Nucleus accumbens (tissue), 56 donors: ENCODE measurements at regions not wholly inside any gene's neighbourhood (a gene's known extent, or its start where the extent isn't known, plus 50 kb on each side); places are given as distances from the start of the nearest gene placed in this dataset.

Experiments used
- DNase-seq, 56 donors: peaks; one replicate each; lab custom pipeline; 2025; lab: John Stamatoyannopoulos, UW

GRCh38 chr5:42908086-42908485, 96.4 kb upstream of the SELENOP start:
- no peak for DNase-seq

GRCh38 chr5:42905827-42906226, 94.1 kb upstream of the SELENOP start:
- DNase-seq: no peak

DNA sequence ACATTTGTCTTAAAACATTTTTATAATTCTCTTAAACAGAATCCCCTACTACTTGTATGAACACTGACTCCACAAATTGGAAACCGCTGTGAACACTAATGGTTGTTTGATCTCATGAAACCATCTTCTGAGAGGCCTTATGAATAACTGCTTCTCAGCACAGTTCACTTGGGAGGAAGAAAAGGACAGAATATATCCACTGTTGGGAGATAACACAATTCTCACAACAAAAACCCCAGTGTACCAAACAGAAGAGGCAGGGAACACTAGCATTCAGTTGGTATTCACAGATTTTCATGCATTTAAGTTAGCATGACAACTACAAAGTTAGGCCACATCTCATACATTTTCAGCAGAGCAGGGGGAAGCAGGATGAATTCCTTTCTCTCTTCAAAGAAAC, 89.0 kb upstream of the SELENOP start:
- DNase-seq: no peak

GRCh38 chr5:42898760-42899159, 87.1 kb upstream of the SELENOP start:
- DNase-seq: no peak

- no peak for DNase-seq
Measured at GRCh38 chr5:42896523-42896922, 84.8 kb upstream of the SELENOP start.

DNA sequence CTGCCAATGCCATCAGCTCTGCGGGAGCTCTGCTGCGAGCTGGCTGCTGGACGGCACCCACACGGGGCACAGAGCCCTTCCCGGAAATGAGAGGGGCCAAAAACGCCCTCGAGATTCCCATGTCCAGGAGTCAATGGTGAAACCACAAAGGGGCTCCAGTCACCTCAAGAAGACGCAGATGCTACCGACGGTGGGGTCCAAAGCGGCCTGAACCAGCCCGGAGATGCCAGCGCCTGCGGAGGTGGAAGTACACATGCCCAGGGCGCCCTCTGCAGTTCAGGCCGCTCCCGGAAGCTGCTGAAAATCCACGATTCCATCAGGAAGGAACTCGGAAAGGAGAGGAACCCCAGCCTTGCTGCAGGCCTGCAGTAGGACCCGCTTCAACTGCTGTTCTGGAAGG, 82.4 kb upstream of the SELENOP start:
- peak in 3 of 56 donors; percentile 14 to 35 (median 20) for DNase-seq

- peak in 50 of 56 donors; percentile 2 to 91 (median 55) for DNase-seq
Measured at GRCh38 chr5:42889311-42889933, 77.7 kb upstream of the SELENOP start.

GRCh38 chr5:42888771-42889170, 77.1 kb upstream of the SELENOP start:
- no peak for DNase-seq

GRCh38 chr5:42887575-42887974, 75.9 kb upstream of the SELENOP start:
- no peak for DNase-seq

- DNase-seq: no peak
Measured at GRCh38 chr5:42887097-42887496, 75.4 kb upstream of the SELENOP start.

DNA sequence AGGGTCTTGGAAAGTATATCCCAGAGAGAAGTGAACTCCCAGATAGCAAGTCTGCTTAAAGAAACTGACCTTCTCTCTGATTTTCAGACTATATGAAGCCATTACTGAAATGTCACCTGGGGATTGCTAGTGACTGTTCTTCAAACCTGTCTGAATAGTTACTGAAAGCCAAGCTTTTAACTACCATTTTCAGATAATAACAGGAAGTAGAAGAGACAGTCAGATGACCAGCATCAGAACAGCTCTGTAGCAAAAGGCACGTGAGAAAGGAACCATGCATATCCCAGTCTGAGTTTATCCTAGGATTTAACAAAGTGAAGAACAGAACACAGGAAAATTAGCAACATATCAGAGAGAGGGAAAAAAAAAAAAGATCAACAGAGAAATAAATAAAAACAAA, 74.9 kb upstream of the SELENOP start:
- no peak for DNase-seq

DNA sequence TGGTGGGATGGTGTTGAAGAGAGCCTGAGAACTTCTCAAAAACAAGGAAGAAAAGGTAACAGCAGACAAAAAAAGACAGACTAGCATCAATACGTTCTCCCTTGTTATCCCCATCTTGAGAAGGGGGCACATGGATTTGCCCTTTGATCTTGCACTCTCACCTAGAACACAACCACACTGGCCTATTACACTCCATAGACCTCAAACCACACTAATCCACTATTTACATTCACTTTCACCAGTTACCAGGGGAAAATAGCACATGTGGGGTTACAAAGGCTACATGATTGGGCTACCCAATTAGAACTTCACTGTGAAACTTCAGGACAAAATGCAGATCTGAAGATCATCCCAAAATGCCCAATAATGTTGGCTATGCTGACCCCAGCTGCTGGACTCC, 72.6 kb upstream of the SELENOP start:
- no peak for DNase-seq

DNA sequence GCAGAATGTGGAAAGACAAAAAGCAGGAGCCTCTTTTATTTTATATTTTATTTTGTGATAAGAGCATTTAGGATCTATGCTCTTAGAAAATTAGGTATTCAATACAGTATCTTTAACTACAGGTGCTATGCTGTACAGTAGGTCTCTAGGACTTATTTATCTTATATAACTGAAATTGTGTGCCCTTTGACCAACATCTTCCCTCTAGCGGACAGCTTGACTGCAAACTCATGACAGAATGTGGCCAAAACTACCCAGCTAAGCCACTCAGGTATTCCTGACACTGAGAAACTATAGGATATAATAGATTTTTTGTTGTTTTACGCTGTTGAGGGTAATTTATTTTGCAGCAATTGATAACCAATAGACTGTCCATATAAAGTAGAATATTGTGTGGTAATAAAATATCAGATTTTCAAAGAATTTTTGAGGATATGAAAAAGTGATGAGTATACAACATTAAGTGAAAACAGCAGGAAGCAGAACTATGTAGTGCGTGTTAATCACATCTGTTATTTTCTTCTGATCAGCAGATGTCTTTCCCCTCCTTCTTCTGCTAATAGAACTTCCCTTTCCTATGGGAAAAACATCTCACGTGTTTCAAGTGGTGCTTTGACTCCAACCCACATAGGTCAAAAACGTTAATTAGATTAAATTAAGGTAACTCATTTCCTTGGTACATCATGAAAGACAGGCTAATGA, 69.9 kb upstream of the SELENOP start:
- DNase-seq: no peak

GRCh38 chr5:42880496-42881150, 68.9 kb upstream of the SELENOP start:
- no peak for DNase-seq

DNA sequence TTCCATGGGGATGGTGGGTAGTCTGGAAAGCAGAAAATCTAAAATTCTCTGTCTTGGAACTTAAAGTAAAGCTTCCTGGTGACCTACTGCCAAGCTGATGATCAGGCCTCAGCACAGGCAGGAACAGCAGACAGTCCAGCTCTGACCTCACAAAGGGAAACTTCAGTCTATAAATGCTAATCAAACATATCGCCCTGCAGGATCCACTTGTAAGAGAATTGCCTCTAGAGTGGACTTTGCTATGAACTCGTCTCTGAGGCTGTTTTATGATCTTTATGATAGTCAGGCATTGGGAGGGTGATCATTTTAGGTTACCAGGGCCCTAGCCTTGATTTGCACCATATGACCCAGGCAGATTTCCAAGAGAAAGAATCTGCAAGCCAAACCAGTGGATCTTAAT, 67.6 kb upstream of the SELENOP start:
- no peak for DNase-seq

DNA sequence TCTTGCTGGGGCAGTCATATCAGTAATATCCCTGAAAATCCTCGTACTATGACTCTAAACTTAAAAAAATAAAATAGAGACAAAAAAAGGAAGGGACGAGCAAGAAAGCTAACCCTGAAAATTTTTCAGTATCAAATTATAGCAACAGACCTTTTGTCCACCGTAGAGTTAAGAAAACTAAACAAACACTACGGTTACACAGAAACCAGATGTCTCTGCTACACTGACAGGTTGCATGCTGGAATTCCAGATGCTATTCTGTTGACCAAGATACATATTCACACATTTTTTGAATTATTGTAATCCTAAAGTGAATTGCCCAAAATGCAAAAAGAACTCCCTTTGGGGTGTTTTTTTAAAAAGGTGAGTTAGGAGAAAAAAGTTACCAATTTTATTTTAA, 66.9 kb upstream of the SELENOP start:
- no peak for DNase-seq

- no peak for DNase-seq
Measured at GRCh38 chr5:42878041-42878440, 66.3 kb upstream of the SELENOP start.

GRCh38 chr5:42877431-42877830, 65.7 kb upstream of the SELENOP start:
- no peak for DNase-seq

DNA sequence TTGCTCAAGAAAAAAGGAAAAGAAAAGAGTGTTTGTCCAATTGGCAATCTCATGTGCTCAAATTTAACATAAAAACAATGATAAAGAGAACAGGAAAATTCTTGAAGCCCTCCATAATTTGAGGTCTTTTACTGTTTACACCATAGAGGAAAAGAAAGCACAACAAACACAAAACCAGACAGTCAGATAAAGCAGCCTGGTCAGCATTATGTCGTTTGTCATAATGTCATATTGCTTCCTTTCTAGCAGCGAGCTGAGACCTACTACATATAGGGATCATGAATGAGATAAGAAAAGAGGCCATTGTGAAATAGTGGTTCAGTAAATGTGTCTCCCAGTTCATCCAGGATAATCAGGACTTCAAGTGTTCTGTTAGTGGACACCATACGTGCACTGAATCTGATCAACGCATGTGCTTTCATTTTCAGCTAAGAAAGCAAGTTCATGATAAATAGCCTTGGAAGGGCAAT, 64.7 kb upstream of the SELENOP start:
- DNase-seq: no peak

GRCh38 chr5:42875785-42876374, 64.2 kb upstream of the SELENOP start:
- no peak for DNase-seq

GRCh38 chr5:42875211-42875610, 63.5 kb upstream of the SELENOP start:
- no peak for DNase-seq
